NCI-H748 treated with DMSO at 0.1 percent for 48 hours (cell line): ENCODE measurements at regions not wholly inside any gene's neighbourhood (a gene's known extent, or its start where the extent isn't known, plus 50 kb on each side); places are given as distances from the start of the nearest gene placed in this dataset.
A peak's percentile ranks its signal among the peaks of the same experiment; 100 is the strongest.
"Not testable (repeated sequence)": the region's sequence is repeated elsewhere in the genome, so short reads cannot be mapped to it uniquely, and the experiment has no call there.

Experiments used
- DNase-seq: peaks from one replicate; lab custom pipeline; 2025; lab: John Stamatoyannopoulos, UW

GRCh38 chr21:17679002-17679600 lies 66.4 kb upstream of the BTG3 start:
- peak; percentile 79 for DNase-seq

GRCh38 chr21:17676930-17677329 lies 64.2 kb upstream of the BTG3 start:
- DNase-seq: not testable (repeated sequence)

GRCh38 chr21:17674106-17674505 lies 61.4 kb upstream of the BTG3 start:
- DNase-seq: no peak

GRCh38 chr21:17673261-17674020 lies 60.7 kb upstream of the BTG3 start:
- DNase-seq: no peak

GRCh38 chr21:17671733-17672132 lies 59.0 kb upstream of the BTG3 start:
- DNase-seq: no peak

GRCh38 chr21:17668479-17669140 lies 55.9 kb upstream of the BTG3 start:
- no peak for DNase-seq

- no peak for DNase-seq
Measured at GRCh38 chr21:17667256-17667655, 54.6 kb upstream of the BTG3 start.
